DOHH2 (cell line): ENCODE measurements at regions not wholly inside any gene's neighbourhood (a gene's known extent, or its start where the extent isn't known, plus 50 kb on each side); places are given as distances from the start of the nearest gene placed in this dataset.

Source experiments
- H3F3A ChIP-seq: fragments of 200-600 bp; sonication (generic), shearing (Covaris generic); 2 replicates; pipeline ENCODE4 v1.6.0; 2016; ENCODE audit warnings: antibody characterized with exemption, mild to moderate bottlenecking; ENCODE audit not compliant: control insufficient read depth, insufficient read depth
- H3K27ac ChIP-seq: fragments of 200-600 bp; sonication (generic); 2 replicates; pipeline ENCODE4 v1.5.1; 2014; ENCODE audit warnings: low read depth, mild to moderate bottlenecking, low read length, moderate library complexity
- H3K27me3 ChIP-seq: fragments of 200-600 bp; sonication (generic); 2 replicates; pipeline ENCODE4 v1.6.1; 2014; ENCODE audit warnings: mild to moderate bottlenecking, low read length, mixed read lengths; ENCODE audit not compliant: control insufficient read depth
- H3K36me3 ChIP-seq: fragments of 200-600 bp; sonication (generic); 2 replicates; pipeline ENCODE4 v1.6.1; 2014; ENCODE audit warnings: mild to moderate bottlenecking, low read length, moderate library complexity, mixed read lengths; ENCODE audit not compliant: control insufficient read depth
- H3K4me1 ChIP-seq: fragments of 200-600 bp; sonication (generic); 2 replicates; pipeline ENCODE4 v1.6.1; 2014; ENCODE audit warnings: mild to moderate bottlenecking, low read length, mixed read lengths; ENCODE audit not compliant: control insufficient read depth
- H3K4me2 ChIP-seq: fragments of 200-600 bp; sonication (generic); 2 replicates; pipeline ENCODE4 v1.6.0; 2014; ENCODE audit warnings: mild to moderate bottlenecking, low read length, moderate library complexity
- H3K4me3 ChIP-seq: fragments of 200-600 bp; sonication (generic); 2 replicates; pipeline ENCODE4 v1.5.1; 2014; ENCODE audit warnings: mild to moderate bottlenecking, low read length, mixed read lengths
- H3K79me2 ChIP-seq: fragments of 200-600 bp; sonication (generic); 2 replicates; pipeline ENCODE4 v1.6.1; 2014; ENCODE audit warnings: mild to moderate bottlenecking, low read length, mixed read lengths; ENCODE audit not compliant: control insufficient read depth
- H3K9me2 ChIP-seq: fragments of 200-600 bp; sonication (generic); replicated peaks from 2 replicates; pipeline ENCODE4 v1.6.1; 2014; ENCODE audit warnings: mild to moderate bottlenecking, low read length, mixed read lengths; ENCODE audit not compliant: control insufficient read depth
- H3K9me3 ChIP-seq: fragments of 200-600 bp; sonication (generic); 2 replicates; pipeline ENCODE4 v1.6.1; 2014; ENCODE audit warnings: antibody characterized with exemption, low read length, mixed read lengths; ENCODE audit not compliant: control insufficient read depth, insufficient read depth
- H4K20me1 ChIP-seq: fragments of 200-600 bp; sonication (generic); 2 replicates; pipeline ENCODE4 v1.6.0; 2014; ENCODE audit warnings: low read depth, mild to moderate bottlenecking, antibody characterized with exemption, low read length, moderate library complexity; ENCODE audit not compliant: control insufficient read depth, insufficient read depth
- EZH2phosphoT487 ChIP-seq: fragments of 200-600 bp; sonication (generic); IDR thresholded peaks from 2 replicates; pipeline ENCODE4 v1.6.1; 2017; ENCODE audit warnings: borderline replicate concordance, mild to moderate bottlenecking, antibody characterized with exemption, low read length, moderate library complexity, mixed read lengths
- TF ChIP-seq, protein P1 (sequence below): fragments of 200-600 bp; sonication (generic); IDR thresholded peaks from one replicate; pipeline ENCODE4 v1.5.1; 2014; ENCODE audit warnings: antibody characterized with exemption, mild to moderate bottlenecking, low read depth, low read length; ENCODE audit not compliant: poor library complexity, severe bottlenecking

DNA sequence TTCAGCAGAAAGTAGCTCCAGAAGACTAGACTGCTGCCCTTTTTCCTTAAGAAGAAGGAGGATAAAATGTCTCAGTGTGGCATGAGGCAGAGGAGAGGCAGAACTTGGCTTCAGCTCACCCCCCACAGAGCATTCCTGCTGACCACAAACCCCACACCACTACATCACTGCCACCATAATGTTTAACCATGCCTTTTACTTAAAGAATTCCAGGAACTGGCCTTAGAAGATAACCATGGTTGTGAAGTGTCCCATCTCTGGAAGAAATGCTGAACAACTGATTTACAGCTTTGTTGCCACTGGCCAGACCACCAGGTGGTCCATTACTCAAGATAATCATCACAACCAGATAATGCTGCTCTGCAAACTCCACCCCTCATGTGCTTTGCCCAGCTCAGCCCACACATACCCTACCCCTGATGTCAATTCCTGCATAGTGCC lies 154.1 kb downstream of the CD24 start:
- no peaks in the 10 kb centered on the region for H3K36me3 ChIP-seq
- no peaks in the 10 kb centered on the region for H3K9me3 ChIP-seq
- H3K79me2 ChIP-seq, result no peaks in the 10 kb centered on the region
- H3F3A ChIP-seq, result no peaks in the 10 kb centered on the region
- no peaks in the 10 kb centered on the region for H3K4me1 ChIP-seq
- TF ChIP-seq EZH2phosphoT487, result no peak
- TF ChIP-seq, protein P1, sequence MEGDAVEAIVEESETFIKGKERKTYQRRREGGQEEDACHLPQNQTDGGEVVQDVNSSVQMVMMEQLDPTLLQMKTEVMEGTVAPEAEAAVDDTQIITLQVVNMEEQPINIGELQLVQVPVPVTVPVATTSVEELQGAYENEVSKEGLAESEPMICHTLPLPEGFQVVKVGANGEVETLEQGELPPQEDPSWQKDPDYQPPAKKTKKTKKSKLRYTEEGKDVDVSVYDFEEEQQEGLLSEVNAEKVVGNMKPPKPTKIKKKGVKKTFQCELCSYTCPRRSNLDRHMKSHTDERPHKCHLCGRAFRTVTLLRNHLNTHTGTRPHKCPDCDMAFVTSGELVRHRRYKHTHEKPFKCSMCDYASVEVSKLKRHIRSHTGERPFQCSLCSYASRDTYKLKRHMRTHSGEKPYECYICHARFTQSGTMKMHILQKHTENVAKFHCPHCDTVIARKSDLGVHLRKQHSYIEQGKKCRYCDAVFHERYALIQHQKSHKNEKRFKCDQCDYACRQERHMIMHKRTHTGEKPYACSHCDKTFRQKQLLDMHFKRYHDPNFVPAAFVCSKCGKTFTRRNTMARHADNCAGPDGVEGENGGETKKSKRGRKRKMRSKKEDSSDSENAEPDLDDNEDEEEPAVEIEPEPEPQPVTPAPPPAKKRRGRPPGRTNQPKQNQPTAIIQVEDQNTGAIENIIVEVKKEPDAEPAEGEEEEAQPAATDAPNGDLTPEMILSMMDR, result no peak
- H3K27me3 ChIP-seq, result no peaks in the 10 kb centered on the region
- no peak overlapping the region for H3K27ac ChIP-seq
- no peak overlapping the region for H3K4me2 ChIP-seq
- no peaks in the 10 kb centered on the region for H4K20me1 ChIP-seq
- H3K4me3 ChIP-seq, result no peak overlapping the region
- H3K9me2 ChIP-seq, result no peaks in the 10 kb centered on the region

- no peaks in the 10 kb centered on the region for H3K9me2 ChIP-seq
- H3K27me3 ChIP-seq, result no peaks in the 10 kb centered on the region
- H3K4me2 ChIP-seq, result no peak overlapping the region
- peaks cover 20% of the 10 kb centered on the region for H3K9me3 ChIP-seq
- no peaks in the 10 kb centered on the region for H3F3A ChIP-seq
- TF ChIP-seq EZH2phosphoT487, result no peak
- TF ChIP-seq, protein P1, result no peak
- no peaks in the 10 kb centered on the region for H3K79me2 ChIP-seq
- no peaks in the 10 kb centered on the region for H3K36me3 ChIP-seq
- no peaks in the 10 kb centered on the region for H4K20me1 ChIP-seq
- no peak overlapping the region for H3K27ac ChIP-seq
- H3K4me1 ChIP-seq, result peaks cover 7% of the 10 kb centered on the region; the same call in 1 of the 2 replicates
- no peak overlapping the region for H3K4me3 ChIP-seq
Observed at GRCh38 chr6:106811088-106811686, 163.3 kb downstream of the CD24 start.

DNA sequence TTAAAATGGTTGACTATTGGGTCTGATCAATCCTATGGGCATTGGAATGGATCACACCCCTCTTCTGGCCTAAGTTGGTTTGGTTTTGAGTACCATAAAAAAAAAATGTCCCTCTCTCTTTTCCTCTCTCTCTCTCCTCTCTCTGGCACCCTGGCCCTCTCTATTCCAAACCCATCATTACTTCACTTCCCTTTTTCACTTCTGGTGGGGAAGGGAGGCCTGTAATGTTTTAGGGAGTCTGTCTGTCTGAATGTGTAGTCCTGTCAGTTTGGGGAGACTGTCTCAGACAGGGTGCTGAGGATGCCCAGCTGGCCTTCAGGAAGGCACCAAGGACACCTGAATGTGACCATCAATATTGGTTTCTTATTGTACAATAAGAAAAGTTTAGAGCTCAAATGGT lies 165.8 kb downstream of the CD24 start:
- no peaks in the 10 kb centered on the region for H3K9me2 ChIP-seq
- TF ChIP-seq EZH2phosphoT487, result no peak
- TF ChIP-seq, protein P1, result no peak
- no peaks in the 10 kb centered on the region for H3K79me2 ChIP-seq
- no peaks in the 10 kb centered on the region for H3K27me3 ChIP-seq
- peaks cover 20% of the 10 kb centered on the region for H3K9me3 ChIP-seq
- no peaks in the 10 kb centered on the region for H4K20me1 ChIP-seq
- H3K4me2 ChIP-seq, result no peak overlapping the region
- no peak overlapping the region for H3K4me3 ChIP-seq
- H3K27ac ChIP-seq, result no peak overlapping the region
- no peaks in the 10 kb centered on the region for H3K36me3 ChIP-seq
- H3K4me1 ChIP-seq, result peaks cover 7% of the 10 kb centered on the region; the same call in 1 of the 2 replicates
- no peaks in the 10 kb centered on the region for H3F3A ChIP-seq
